DND-41 (cell line): ENCODE measurements at regions not wholly inside any gene's neighbourhood (a gene's known extent, or its start where the extent isn't known, plus 50 kb on each side); places are given as distances from the start of the nearest gene placed in this dataset.

Source experiments
- ATAC-seq: fragments of 200-7000 bp; cut with Tn5 transposase; 3 replicates; pipeline ENCODE4 v1.9.1; 2021; ENCODE audit warnings: low read depth; ENCODE audit not compliant: insufficient read depth
- DNase-seq: peaks from one replicate; pipeline ENCODE4 v3.0.0-alpha.2; 2020
- H2AFZ ChIP-seq: 2 replicates; pipeline ENCODE4 v1.6.0; 2012; ENCODE audit warnings: low read depth, low read length
- H3K27ac ChIP-seq: 2 replicates; pipeline ENCODE4 v1.5.1; 2012; ENCODE audit warnings: low read length, inconsistent platforms
- H3K27me3 ChIP-seq: fragments of 200-600 bp; sonication (generic); 2 replicates; pipeline ENCODE4 v1.6.0; 2012; ENCODE audit warnings: low read length, mild to moderate bottlenecking, inconsistent platforms; ENCODE audit not compliant: insufficient read depth, poor library complexity
- H3K36me3 ChIP-seq: 2 replicates; pipeline ENCODE4 v1.5.1; 2012; ENCODE audit warnings: low read length, inconsistent platforms; ENCODE audit not compliant: insufficient read depth
- H3K4me1 ChIP-seq: 2 replicates; pipeline ENCODE4 v1.5.1; 2012; ENCODE audit warnings: mild to moderate bottlenecking, low read length; ENCODE audit not compliant: insufficient read depth
- H3K4me2 ChIP-seq: 2 replicates; pipeline ENCODE4 v1.6.0; 2012; ENCODE audit warnings: mild to moderate bottlenecking, moderate library complexity, low read length, inconsistent platforms; ENCODE audit not compliant: insufficient read depth
- H3K4me3 ChIP-seq, 2 experiments: fragments of 200-600 bp in 1 of 2; shearing (Covaris generic) in 1 of 2; 2 replicates each; pipeline ENCODE4 v1.5.1; 2012 to 2016; ENCODE audit warnings: inconsistent platforms in 2 of 2, low read length in 2 of 2, mild to moderate bottlenecking in 2 of 2, low read depth in 1 of 2, moderate library complexity in 1 of 2
- H3K79me2 ChIP-seq: 2 replicates; pipeline ENCODE4 v1.6.0; 2012; ENCODE audit warnings: low read length, inconsistent platforms; ENCODE audit not compliant: insufficient read depth
- H3K9ac ChIP-seq: 2 replicates; pipeline ENCODE4 v1.6.0; 2012; ENCODE audit warnings: low read depth, mild to moderate bottlenecking, inconsistent platforms, low read length, moderate library complexity
- H3K9me3 ChIP-seq: 2 replicates; pipeline ENCODE4 v1.5.1; 2012; ENCODE audit warnings: low read length, moderate library complexity, mild to moderate bottlenecking, inconsistent platforms; ENCODE audit not compliant: insufficient read depth, severe bottlenecking
- H4K20me1 ChIP-seq: 2 replicates; pipeline ENCODE4 v1.6.0; 2012; ENCODE audit warnings: low read length; ENCODE audit not compliant: insufficient read depth
- EZH2 ChIP-seq: IDR thresholded peaks from 3 replicates; pipeline ENCODE4 v1.6.1; 2012; ENCODE audit warnings: borderline replicate concordance, low read depth, mild to moderate bottlenecking, moderate library complexity, low read length, inconsistent platforms; ENCODE audit not compliant: severe bottlenecking
- TF ChIP-seq, protein P1 (sequence below): IDR thresholded peaks from 2 replicates; pipeline ENCODE4 v1.5.1; 2012; ENCODE audit warnings: borderline replicate concordance, low read length, moderate library complexity, mild to moderate bottlenecking; ENCODE audit not compliant: poor library complexity, severe bottlenecking; ENCODE audit errors: extremely low read depth

DNA sequence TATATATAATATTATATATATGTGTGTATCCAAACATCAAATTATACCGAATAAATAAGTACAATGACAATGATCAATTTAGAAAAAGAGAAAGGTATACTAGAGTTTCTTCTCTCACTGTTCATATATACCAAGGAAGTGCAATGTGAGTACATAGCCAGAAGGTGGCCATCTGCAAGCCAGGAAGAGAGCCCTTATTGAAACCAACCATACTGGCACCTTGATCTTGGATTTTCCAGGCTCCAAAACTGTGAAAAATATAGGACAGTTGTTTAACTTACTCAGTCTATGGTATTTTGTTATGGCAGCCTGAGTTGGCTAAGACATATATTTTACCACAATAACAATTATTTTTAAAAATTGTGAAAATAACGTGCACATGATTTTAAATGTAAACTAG lies 1490.2 kb upstream of the SLC39A10 start:
- Histone ChIP-seq H3K27me3 (no peaks in the 10 kb centered on the region), H3K27ac (no peak overlapping the region), H3K4me3 (no peak overlapping the region), H3K79me2 (no peaks in the 10 kb centered on the region), H3K9ac (no peak overlapping the region), H3K36me3 (no peaks in the 10 kb centered on the region), H2AFZ (no peak overlapping the region), H3K9me3 (no peaks in the 10 kb centered on the region), H3K4me1 (no peaks in the 10 kb centered on the region), H3K4me2 (no peak overlapping the region), H4K20me1 (no peaks in the 10 kb centered on the region)
- DNase-seq (peak; percentile 11), ATAC-seq (peak; percentile 60; the same call in 2 of the 3 replicates)
- TF ChIP-seq EZH2 = no peak
- TF ChIP-seq, protein P1, sequence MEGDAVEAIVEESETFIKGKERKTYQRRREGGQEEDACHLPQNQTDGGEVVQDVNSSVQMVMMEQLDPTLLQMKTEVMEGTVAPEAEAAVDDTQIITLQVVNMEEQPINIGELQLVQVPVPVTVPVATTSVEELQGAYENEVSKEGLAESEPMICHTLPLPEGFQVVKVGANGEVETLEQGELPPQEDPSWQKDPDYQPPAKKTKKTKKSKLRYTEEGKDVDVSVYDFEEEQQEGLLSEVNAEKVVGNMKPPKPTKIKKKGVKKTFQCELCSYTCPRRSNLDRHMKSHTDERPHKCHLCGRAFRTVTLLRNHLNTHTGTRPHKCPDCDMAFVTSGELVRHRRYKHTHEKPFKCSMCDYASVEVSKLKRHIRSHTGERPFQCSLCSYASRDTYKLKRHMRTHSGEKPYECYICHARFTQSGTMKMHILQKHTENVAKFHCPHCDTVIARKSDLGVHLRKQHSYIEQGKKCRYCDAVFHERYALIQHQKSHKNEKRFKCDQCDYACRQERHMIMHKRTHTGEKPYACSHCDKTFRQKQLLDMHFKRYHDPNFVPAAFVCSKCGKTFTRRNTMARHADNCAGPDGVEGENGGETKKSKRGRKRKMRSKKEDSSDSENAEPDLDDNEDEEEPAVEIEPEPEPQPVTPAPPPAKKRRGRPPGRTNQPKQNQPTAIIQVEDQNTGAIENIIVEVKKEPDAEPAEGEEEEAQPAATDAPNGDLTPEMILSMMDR = peak; percentile 62

DNA sequence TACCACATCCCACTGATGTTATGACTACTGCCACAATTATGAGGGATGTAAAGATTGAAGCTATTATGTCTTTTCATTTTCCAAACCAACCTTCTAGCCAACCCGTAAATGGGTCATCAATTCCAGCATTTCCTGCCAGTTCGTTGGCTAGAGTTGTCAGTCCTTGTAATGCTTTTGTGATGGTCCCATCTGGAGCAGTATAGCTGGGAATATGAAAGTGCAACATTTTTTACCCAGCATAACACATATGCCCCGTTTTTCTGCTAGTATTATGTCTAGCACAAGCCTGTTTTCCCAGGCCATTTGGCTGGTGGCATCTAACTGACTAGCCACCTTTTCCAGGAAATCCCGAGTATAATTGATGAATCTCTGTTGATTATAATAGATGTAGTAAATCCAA lies 1501.6 kb upstream of the SLC39A10 start:
- H3K36me3 ChIP-seq = no peaks in the 10 kb centered on the region
- H3K9me3 ChIP-seq = no peaks in the 10 kb centered on the region
- H3K27ac ChIP-seq = no peak overlapping the region
- ATAC-seq (no peak), DNase-seq (no peak)
- no peaks in the 10 kb centered on the region for H3K4me1 ChIP-seq
- H3K4me3 ChIP-seq = no peak overlapping the region
- no peak overlapping the region for H3K9ac ChIP-seq
- H2AFZ ChIP-seq = no peak overlapping the region
- H3K4me2 ChIP-seq = no peak overlapping the region
- TF ChIP-seq EZH2 = no peak
- no peaks in the 10 kb centered on the region for H4K20me1 ChIP-seq
- H3K79me2 ChIP-seq = no peaks in the 10 kb centered on the region
- no peaks in the 10 kb centered on the region for H3K27me3 ChIP-seq

DNA sequence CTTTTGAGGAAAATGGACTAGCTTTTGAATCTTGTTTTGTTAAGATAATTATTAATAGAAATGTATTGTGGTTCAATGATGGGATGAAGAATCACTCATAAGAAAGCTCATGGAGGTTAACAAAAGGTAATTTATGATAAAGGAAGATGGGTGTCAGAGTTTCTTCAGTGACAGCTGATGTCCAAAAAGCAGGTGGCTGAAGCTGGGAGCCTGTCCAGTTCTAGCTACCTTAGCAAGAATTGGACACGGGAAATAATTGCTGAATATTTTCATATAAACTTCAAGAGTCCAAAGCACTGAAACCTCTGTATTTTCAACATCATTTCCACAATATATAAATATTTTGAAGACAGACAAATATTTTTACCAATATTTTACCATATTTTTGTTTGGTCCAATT lies 1505.8 kb upstream of the SLC39A10 start:
- Histone ChIP-seq H3K79me2 (no peaks in the 10 kb centered on the region), H3K4me1 (no peaks in the 10 kb centered on the region), H3K4me3 (no peak overlapping the region), H3K9ac (no peak overlapping the region), H4K20me1 (no peaks in the 10 kb centered on the region), H3K27ac (no peak overlapping the region), H3K4me2 (no peak overlapping the region), H3K36me3 (no peaks in the 10 kb centered on the region), H2AFZ (no peak overlapping the region), H3K27me3 (no peaks in the 10 kb centered on the region), H3K9me3 (no peaks in the 10 kb centered on the region)
- ATAC-seq = no peak
- no peak for TF ChIP-seq EZH2
- TF ChIP-seq, protein P1 = no peak
- no peak for DNase-seq

DNA sequence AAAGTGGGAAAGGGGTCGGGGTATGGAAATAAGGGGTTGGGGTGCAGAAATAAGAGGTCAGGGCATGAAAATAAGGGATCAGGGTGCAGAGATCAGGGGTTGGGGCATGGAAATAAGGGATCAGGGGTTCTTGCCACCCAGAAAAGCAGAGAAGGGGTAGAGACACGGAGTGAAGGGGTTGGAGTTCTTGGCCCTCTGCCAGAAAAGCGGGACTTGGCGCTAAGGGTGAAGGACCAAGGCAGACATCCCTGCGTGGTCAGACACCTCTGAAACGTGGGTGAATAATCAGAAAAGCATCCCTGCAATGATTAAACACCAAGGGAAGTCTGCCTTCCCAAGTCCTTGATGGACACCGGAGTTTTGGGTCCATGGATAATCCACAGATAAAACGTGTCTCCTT lies 1521.6 kb upstream of the SLC39A10 start:
- Histone ChIP-seq H3K4me2 (no peak overlapping the region), H4K20me1 (no peaks in the 10 kb centered on the region), H2AFZ (no peak overlapping the region), H3K9me3 (no peaks in the 10 kb centered on the region), H3K4me3 (no peak overlapping the region), H3K36me3 (no peaks in the 10 kb centered on the region), H3K27ac (no peak overlapping the region), H3K4me1 (no peaks in the 10 kb centered on the region), H3K27me3 (no peaks in the 10 kb centered on the region), H3K79me2 (no peaks in the 10 kb centered on the region), H3K9ac (no peak overlapping the region)
- ATAC-seq (no peak), DNase-seq (no peak)
- no peak for TF ChIP-seq EZH2
- TF ChIP-seq, protein P1 = no peak
